ENCODE measurements at regions not wholly inside any gene's neighbourhood (a gene's known extent, or its start where the extent isn't known, plus 50 kb on each side); places are given as distances from the start of the nearest gene placed in this dataset.
A peak's percentile ranks its signal among the peaks of the same experiment; 100 is the strongest.

DNA sequence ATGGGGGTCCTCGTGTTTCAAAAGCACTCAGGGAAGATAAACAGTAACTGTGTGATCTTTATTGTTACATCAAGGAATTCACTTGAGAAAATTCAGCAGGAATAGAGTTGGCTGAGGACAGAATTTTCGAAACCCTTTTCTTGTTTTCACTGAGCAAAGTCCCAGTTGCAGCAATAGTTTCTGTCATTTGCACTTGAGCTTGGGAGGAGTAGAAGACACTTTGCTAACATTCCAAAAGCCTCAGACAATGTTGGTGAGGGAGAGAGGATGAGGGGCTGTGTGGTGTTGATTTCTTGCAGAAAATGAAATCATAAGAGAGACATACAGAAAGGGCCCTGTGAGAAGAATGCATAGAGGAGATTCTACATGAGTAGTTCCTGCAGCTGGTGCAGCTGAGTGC is 151.9 kb upstream of the DIPK2B start:
- no peak for ATAC-seq (replicated peaks)
- no peak for DNase-seq
- Mint-ChIP-seq H3K4me3 (no peak overlapping the region), H3K9me3 (peaks cover 7 to 8% of the 10 kb centered on the region in 2 donors), H3K4me1 (no peaks in the 10 kb centered on the region), H3K27ac (no peak overlapping the region), H3K36me3 (no peaks in the 10 kb centered on the region), H3K27me3 (no peaks in the 10 kb centered on the region)

DNA sequence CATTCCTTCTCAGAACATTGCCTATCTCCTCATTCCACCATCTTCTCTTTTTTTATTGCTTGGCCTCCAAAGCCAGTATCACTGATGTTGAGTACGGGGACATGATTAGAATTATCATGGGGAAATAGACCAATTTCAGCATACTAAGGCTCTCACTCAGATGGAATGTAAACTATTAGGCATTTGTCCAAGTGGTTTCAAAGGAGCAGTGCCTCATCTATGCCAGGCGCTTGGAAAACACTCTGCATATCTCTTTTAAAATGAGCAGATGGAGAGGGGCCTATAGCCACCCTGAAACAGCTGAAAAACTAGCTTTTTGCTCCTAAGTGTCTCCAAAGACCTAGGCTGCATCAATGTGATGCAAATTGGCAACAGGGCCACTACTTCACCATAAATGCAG is 150.8 kb upstream of the DIPK2B start:
- Mint-ChIP-seq H3K4me1 (no peaks in the 10 kb centered on the region), H3K36me3 (no peaks in the 10 kb centered on the region), H3K27ac (no peak overlapping the region), H3K27me3 (no peaks in the 10 kb centered on the region), H3K9me3 (peaks cover 7 to 8% of the 10 kb centered on the region in 2 donors), H3K4me3 (no peak overlapping the region)
- ATAC-seq (replicated peaks) (no peak), DNase-seq (no peak)

GRCh38 chrX:45348296-45348695 is 147.6 kb upstream of the DIPK2B start:
- Mint-ChIP-seq H3K4me1 (no peaks in the 10 kb centered on the region), H3K4me3 (no peak overlapping the region), H3K27me3 (no peaks in the 10 kb centered on the region), H3K36me3 (no peaks in the 10 kb centered on the region), H3K27ac (no peak overlapping the region), H3K9me3 (peaks cover 5 to 8% of the 10 kb centered on the region in 2 donors)
- no peak for ATAC-seq (replicated peaks)
- no peak for DNase-seq

DNA sequence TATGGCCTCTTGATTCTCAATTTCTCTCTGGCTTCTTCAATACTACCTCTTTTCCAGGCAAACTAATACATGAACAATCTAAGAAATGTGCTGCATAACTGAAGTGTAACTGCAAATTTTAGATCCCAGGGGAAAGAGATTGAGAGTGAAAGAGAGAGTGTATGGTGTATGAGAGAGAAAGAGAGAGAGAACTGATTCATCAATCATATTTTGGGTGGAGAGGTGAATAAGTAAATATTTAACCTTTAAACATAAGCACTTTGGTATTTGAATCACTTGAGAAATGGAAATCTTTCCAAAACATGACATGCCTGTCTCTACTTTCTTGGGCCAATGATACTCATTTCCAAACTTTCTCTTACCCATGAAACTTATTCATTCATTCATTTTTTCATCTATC is 147.2 kb upstream of the DIPK2B start:
- no peak overlapping the region for H3K4me3 Mint-ChIP-seq
- H3K36me3 Mint-ChIP-seq: no peaks in the 10 kb centered on the region
- ATAC-seq (replicated peaks) (no peak), DNase-seq (no peak)
- H3K27me3 Mint-ChIP-seq: no peaks in the 10 kb centered on the region
- H3K9me3 Mint-ChIP-seq: peaks cover 5 to 8% of the 10 kb centered on the region in 2 donors
- H3K27ac Mint-ChIP-seq: no peak overlapping the region
- H3K4me1 Mint-ChIP-seq: no peaks in the 10 kb centered on the region

DNA sequence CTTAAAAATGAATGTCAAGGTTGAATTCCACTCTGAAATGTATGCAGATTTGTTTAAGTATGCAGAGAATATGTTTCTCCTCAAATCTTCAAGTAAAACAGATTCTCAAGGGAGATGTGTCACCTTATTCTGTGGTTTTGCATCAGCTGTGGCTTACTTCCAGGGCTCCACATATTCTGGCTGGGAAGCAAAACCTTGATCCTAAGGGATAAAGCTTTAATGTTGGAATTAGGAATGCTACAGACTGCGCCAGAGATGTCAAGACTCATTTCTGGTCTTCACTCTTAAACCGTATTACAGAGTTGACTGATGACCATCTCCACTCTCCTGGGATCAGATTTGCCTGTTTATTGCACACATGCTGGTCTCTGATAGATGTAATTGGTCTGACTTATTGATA is 143.9 kb upstream of the DIPK2B start:
- DNase-seq (no peak), ATAC-seq (replicated peaks) (no peak)
- Mint-ChIP-seq H3K27ac (no peak overlapping the region), H3K4me1 (no peaks in the 10 kb centered on the region), H3K9me3 (peaks cover 0 to 2% of the 10 kb centered on the region in 2 donors), H3K4me3 (no peak overlapping the region), H3K27me3 (peaks cover 0 to under 1% of the 10 kb centered on the region in 2 donors), H3K36me3 (no peaks in the 10 kb centered on the region)

GRCh38 chrX:45329217-45329616 is 128.5 kb upstream of the DIPK2B start:
- Mint-ChIP-seq H3K27me3 (peaks cover 0 to 13% of the 10 kb centered on the region in 2 donors), H3K9me3 (no peaks in the 10 kb centered on the region), H3K36me3 (no peaks in the 10 kb centered on the region), H3K4me3 (no peak overlapping the region), H3K27ac (no peak overlapping the region), H3K4me1 (no peaks in the 10 kb centered on the region)
- ATAC-seq (replicated peaks) (no peak), DNase-seq (no peak)

- peaks cover 0 to 13% of the 10 kb centered on the region in 2 donors for H3K27me3 Mint-ChIP-seq
- no peak overlapping the region for H3K27ac Mint-ChIP-seq
- H3K4me3 Mint-ChIP-seq: no peak overlapping the region
- no peaks in the 10 kb centered on the region for H3K9me3 Mint-ChIP-seq
- H3K4me1 Mint-ChIP-seq: no peaks in the 10 kb centered on the region
- ATAC-seq (replicated peaks) (no peak), DNase-seq (no peak)
- no peaks in the 10 kb centered on the region for H3K36me3 Mint-ChIP-seq
Observed at GRCh38 chrX:45324941-45325340, 124.3 kb upstream of the DIPK2B start.

DNA sequence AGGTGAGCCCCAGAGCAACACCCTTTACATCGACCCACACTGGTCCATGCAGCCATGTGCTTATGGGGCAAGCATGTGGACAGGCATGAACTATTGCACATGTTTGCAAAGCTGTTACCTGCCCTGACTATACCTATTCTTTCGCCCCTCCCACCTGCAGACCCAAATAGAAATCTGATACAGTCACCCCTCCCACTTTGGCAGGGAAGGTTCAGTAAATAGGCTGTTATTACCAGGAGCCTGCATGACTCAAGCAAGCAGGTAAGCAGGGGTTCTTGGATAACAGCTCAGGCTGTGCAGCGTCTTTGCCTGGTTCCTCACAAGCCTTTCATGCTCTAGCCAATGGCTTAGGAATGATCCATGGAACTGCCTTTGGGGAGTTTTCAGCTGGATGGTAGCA is 122.7 kb upstream of the DIPK2B start:
- DNase-seq (no peak), ATAC-seq (replicated peaks) (no peak)
- no peaks in the 10 kb centered on the region for H3K9me3 Mint-ChIP-seq
- H3K27me3 Mint-ChIP-seq: peaks cover 0 to 9% of the 10 kb centered on the region in 2 donors
- H3K36me3 Mint-ChIP-seq: no peaks in the 10 kb centered on the region
- no peak overlapping the region for H3K27ac Mint-ChIP-seq
- no peaks in the 10 kb centered on the region for H3K4me1 Mint-ChIP-seq
- no peak overlapping the region for H3K4me3 Mint-ChIP-seq

- Mint-ChIP-seq H3K27ac (no peak overlapping the region), H3K36me3 (no peaks in the 10 kb centered on the region), H3K4me1 (no peaks in the 10 kb centered on the region), H3K27me3 (peaks cover 0 to 12% of the 10 kb centered on the region in 2 donors), H3K4me3 (no peak overlapping the region), H3K9me3 (no peaks in the 10 kb centered on the region)
- DNase-seq (no peak), ATAC-seq (replicated peaks) (no peak)
Observed at GRCh38 chrX:45322820-45323219, 122.1 kb upstream of the DIPK2B start.

DNA sequence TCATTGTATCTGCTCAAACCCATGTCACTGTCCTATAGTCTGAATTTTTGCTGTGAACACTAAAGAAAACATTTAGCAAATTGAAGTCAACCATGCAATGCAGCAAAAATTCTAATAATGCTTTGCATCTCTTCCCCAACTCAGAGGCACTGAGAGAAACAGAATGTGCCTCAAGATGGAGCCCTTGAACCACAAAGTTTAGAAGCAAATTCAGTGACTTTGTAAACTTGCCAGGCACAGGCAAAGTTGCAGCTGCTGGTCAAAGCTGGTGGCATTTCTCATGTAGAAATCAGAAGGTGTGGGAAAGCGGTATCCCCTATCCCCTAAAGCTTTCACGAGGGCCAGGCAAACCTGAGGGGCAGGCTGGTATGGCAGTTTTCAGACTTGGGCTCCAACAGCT is 121.7 kb upstream of the DIPK2B start:
- ATAC-seq (replicated peaks) (peak in 1 of 2 donors; percentile 41), DNase-seq (no peak)
- peaks cover 0 to 17% of the 10 kb centered on the region in 2 donors for H3K27me3 Mint-ChIP-seq
- no peaks in the 10 kb centered on the region for H3K9me3 Mint-ChIP-seq
- no peak overlapping the region for H3K27ac Mint-ChIP-seq
- no peaks in the 10 kb centered on the region for H3K4me1 Mint-ChIP-seq
- no peak overlapping the region for H3K4me3 Mint-ChIP-seq
- H3K36me3 Mint-ChIP-seq: no peaks in the 10 kb centered on the region

DNA sequence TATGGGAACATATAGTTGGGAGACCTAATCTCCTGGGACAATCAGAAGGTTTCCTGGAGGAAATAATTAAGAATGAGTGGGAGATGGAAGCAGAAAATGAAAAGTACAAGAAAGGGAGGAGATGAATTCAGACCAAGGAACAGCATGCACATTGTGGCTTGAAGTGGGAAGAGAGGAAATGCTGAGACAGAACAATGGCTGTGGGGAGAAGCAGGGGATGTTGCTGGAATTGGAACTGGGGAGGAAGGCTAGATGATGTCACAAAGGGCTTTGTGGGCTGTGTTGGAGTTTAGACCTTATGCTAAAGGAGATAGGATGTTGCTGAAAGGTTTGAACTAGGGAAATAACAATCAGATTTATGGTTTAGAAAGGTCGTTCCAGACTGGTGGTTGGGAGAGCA is 119.5 kb upstream of the DIPK2B start:
- H3K27me3 Mint-ChIP-seq: peaks cover 0 to 18% of the 10 kb centered on the region in 2 donors
- DNase-seq (no peak), ATAC-seq (replicated peaks) (no peak)
- H3K4me3 Mint-ChIP-seq: no peak overlapping the region
- no peaks in the 10 kb centered on the region for H3K4me1 Mint-ChIP-seq
- H3K9me3 Mint-ChIP-seq: no peaks in the 10 kb centered on the region
- no peak overlapping the region for H3K27ac Mint-ChIP-seq
- no peaks in the 10 kb centered on the region for H3K36me3 Mint-ChIP-seq

GRCh38 chrX:45309801-45310200 is 109.1 kb upstream of the DIPK2B start:
- no peaks in the 10 kb centered on the region for H3K9me3 Mint-ChIP-seq
- no peaks in the 10 kb centered on the region for H3K36me3 Mint-ChIP-seq

GRCh38 chrX:45309096-45309495 is 108.4 kb upstream of the DIPK2B start:
- Mint-ChIP-seq H3K27me3 (peaks cover 0 to 5% of the 10 kb centered on the region in 2 donors), H3K4me1 (no peaks in the 10 kb centered on the region), H3K27ac (no peak overlapping the region), H3K36me3 (no peaks in the 10 kb centered on the region), H3K9me3 (no peaks in the 10 kb centered on the region), H3K4me3 (no peak overlapping the region)
- ATAC-seq (replicated peaks) (no peak), DNase-seq (no peak)

More at GRCh38 chrX:45309801-45310200, 109.1 kb upstream of the DIPK2B start:
- Mint-ChIP-seq H3K27me3 (peaks cover 0 to 9% of the 10 kb centered on the region in 2 donors), H3K4me1 (no peaks in the 10 kb centered on the region), H3K4me3 (no peak overlapping the region), H3K27ac (no peak overlapping the region)
- DNase-seq (no peak), ATAC-seq (replicated peaks) (no peak)

DNA sequence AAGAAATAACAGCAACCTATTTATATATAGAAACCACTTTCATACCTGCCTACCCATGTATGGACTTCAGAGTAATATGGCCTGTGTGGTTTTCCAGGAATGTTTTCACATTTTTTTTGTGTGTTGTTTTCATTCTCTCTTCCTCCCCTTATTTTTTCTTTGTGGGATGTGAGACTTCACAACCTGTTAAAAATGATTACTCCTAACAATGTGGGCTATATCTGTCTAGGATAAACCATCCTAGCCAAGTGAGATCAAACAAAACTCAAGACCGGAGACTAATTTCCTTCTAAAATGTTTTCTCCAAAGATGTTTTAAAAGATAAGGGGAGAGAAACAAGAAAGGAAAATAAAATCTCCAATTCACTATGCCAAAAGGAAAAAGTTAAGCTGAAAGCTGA is 106.1 kb upstream of the DIPK2B start:
- no peak for DNase-seq
- no peaks in the 10 kb centered on the region for H3K27me3 Mint-ChIP-seq
- no peaks in the 10 kb centered on the region for H3K4me1 Mint-ChIP-seq
- H3K9me3 Mint-ChIP-seq: no peaks in the 10 kb centered on the region
- ATAC-seq (replicated peaks): no peak
- H3K27ac Mint-ChIP-seq: no peak overlapping the region
- no peaks in the 10 kb centered on the region for H3K36me3 Mint-ChIP-seq
- no peak overlapping the region for H3K4me3 Mint-ChIP-seq

GRCh38 chrX:45300638-45301037 is 100.0 kb upstream of the DIPK2B start:
- no peaks in the 10 kb centered on the region for H3K27me3 Mint-ChIP-seq
- no peaks in the 10 kb centered on the region for H3K4me1 Mint-ChIP-seq
- H3K27ac Mint-ChIP-seq: no peak overlapping the region
- ATAC-seq (replicated peaks): no peak
- H3K9me3 Mint-ChIP-seq: no peaks in the 10 kb centered on the region
- no peak overlapping the region for H3K4me3 Mint-ChIP-seq
- DNase-seq: no peak
- H3K36me3 Mint-ChIP-seq: no peaks in the 10 kb centered on the region

Measured in stimulated activated naive B cell treated with anti-CD40 and anti-IgM and Interleukin-4, amounts not matched to agents 10 μg/mL and 1 μg/mL and 100 μg/mL, for 72 hours (primary cell).